Hematopoietic multipotent progenitor cell (in vitro differentiated cells): ENCODE measurements at regions not wholly inside any gene's neighbourhood (a gene's known extent, or its start where the extent isn't known, plus 50 kb on each side); places are given as distances from the start of the nearest gene placed in this dataset.
"Not testable (repeated sequence)": the region's sequence is repeated elsewhere in the genome, so short reads cannot be mapped to it uniquely, and the experiment has no call there.

ENCODE experiments used
- DNase-seq, 3 donors: peaks; one replicate each; pipeline ENCODE4 v3.0.0-alpha.2; 2011 to 2015; ENCODE audit warnings: low read depth in 2 of 3, low spot score in 2 of 3

GRCh38 chr2:217360111-217360510 lies 500.2 kb upstream of the TNP1 start:
- DNase-seq, result no peak

DNA sequence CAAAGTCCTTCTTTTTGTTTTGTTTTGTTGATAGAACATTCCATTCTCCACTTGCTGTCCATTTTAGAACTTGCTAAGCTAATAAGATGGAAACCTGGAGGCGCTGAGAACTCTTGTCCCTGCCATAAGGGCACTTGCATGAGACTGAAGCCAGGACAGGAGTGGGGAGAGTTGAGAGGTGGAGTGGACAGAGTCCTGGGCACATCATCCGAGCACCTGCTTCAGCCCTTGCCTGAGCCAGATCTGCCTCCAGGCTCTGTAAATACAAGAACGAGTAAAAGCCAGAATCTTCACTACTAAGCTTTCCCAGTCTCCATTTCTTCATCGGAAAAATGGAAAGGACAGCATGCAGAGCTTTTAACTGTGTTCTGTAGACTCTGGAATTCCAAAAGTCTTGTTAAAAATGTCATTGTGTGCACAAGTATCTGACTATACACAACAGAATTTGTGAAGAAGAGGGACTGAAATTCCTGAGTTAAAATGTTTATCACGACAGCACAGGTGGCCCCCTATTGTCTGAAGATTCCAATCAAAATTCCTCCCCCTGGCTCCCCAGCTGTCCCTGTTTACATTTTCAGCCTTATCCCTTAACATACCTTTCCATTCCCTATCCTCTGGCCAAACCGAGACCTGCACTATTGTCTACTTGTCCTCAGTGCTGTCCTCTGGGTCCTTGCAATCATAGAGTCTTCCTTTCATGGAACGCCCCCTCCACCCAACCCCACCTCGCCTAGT lies 498.2 kb upstream of the TNP1 start:
- DNase-seq, result no peak

DNA sequence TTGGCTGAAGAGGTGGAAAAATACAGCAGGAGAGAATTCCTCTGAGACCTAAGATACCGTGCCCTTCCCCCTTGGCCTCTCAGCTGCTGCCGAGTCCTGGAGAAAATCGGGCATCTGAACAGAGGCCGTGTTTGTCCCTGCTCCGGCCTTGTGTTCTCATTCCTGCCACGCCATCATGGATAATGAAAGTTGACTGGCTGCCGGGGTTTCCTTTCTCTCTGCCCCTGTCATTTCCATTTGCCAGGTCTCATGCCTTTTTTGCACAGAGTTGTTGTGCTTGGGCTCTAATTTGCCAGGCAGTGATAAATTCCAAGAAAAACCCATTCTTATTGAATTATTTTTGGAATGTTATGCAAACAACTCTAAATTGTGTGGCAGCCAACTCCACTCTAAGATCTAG lies 496.9 kb upstream of the TNP1 start:
- DNase-seq, result no peak

GRCh38 chr2:217356142-217356541 lies 496.3 kb upstream of the TNP1 start:
- DNase-seq, result no peak

DNA sequence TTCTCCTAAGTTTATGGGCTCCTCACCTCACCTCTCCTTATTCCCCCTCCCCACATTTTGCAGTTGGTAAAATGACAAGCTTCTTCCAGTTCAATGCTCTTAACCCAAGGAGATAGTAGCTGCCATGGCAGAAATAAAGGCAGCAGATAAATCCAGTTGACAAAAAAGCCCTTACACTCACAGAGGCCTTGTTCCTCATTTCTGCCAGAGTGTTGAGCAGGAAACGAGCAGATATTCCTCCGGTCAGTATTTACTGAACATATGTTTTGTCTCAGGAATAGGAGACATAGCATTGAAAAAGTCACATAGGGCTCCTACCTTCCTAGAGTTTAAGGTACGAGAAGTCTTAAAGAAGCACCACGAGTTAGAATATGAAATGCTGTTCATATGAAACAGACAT lies 493.7 kb upstream of the TNP1 start:
- DNase-seq, result peak in 1 of 3 donors; percentile 36

GRCh38 chr2:217351378-217351777 lies 491.5 kb upstream of the TNP1 start:
- no peak for DNase-seq

DNA sequence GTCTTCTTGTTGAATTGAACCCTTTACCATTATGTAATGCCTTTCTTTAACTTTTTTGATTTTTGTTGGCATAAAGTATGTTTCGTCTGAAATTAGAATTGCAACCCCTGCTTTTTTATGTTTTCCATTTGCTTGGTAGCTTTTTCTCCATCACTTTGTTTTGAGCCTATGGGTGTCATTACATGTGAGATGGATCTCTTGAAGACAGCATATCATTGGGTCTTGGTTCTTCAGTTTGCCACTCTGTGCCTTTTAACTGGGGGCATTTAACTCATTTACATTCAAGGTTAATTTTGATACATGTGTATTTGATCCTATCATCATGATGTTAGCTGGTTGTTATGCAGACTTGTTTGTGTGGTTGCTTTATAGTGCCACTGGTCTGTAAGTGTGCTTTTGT lies 489.4 kb upstream of the TNP1 start:
- no peak for DNase-seq

- DNase-seq, result not testable (repeated sequence)
Observed at GRCh38 chr2:217347630-217348029, 487.8 kb upstream of the TNP1 start.

GRCh38 chr2:217346043-217346442 lies 486.2 kb upstream of the TNP1 start:
- DNase-seq, result not testable (repeated sequence)

DNA sequence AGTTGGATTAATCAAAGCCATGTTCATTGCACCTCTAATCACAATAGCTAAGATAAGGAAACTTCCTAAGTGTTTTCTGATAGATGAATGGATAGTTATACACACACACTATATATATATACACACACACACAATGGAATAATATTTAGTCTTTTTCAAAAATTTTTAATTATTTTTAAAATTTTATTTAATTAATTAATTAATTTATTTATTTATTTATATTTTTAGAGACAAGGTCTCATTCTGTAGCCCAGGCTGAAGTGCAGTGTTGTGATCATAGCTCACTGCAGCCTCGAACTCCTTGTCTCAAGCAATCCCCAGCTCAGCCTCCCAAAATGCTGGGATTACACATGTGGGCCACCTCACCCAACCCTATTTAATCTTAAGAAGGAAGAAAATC lies 481.0 kb upstream of the TNP1 start:
- DNase-seq, result no peak

DNA sequence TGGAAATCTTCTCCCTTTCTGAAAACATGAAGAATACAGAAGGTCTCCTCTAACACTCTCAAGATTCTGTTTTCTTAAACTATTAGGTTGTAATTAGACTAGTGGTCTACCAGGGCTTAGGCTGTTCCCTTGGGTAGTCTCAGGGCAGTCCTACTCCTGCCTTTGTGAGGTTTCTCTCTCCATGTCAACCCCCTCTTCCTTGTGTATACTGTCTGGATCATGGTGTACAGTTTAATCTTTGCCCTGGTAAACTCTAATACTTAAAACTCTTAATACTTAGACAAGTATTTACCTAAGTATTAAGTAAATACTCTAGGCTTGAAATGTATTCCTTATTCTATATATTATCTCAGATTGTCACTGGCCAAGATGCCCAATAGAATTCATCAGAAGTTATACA lies 480.3 kb upstream of the TNP1 start:
- no peak for DNase-seq

DNA sequence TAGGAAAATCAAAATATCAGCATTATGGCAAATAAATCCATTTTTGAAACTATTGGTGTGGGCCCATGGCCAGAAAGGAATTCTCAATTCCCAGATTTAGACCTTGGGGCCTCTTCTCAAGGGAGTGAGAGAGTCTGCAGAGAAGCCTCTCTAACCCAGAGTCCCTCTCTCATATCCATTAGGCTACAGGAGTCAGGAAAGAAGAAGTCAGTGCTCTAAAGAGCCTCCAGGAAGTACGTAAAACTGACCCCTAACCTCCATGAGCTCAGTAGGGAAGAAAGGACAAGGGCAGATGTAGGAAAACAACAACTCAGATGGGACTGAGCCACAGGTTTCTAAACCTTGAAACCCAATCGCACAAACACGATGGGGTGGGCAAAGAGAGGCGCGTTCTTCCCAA lies 479.9 kb upstream of the TNP1 start:
- no peak for DNase-seq

GRCh38 chr2:217338306-217338916 lies 478.5 kb upstream of the TNP1 start:
- no peak for DNase-seq

- no peak for DNase-seq
Observed at GRCh38 chr2:217337771-217338170, 477.9 kb upstream of the TNP1 start.

DNA sequence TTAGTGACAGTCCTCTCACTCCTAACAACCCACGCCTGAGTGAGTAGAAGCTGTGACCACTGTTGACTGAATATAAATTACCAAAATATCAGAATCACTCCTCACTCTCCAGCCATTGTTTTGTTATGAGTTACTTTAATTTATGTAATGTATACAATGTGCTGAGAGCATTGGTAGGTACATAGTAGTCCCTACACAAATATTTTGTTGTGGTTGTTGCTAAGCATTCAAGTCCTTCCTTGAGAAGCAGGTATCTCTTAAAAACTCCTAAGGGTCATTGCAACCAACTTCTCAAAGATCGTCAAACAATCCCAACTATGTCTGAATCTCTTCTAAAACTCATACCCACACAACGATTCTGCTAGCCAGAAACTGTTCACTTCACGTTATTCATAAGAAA lies 476.8 kb upstream of the TNP1 start:
- DNase-seq, result no peak

- DNase-seq, result no peak
Observed at GRCh38 chr2:217335341-217335966, 475.6 kb upstream of the TNP1 start.

GRCh38 chr2:217334561-217334960 lies 474.7 kb upstream of the TNP1 start:
- no peak for DNase-seq

DNA sequence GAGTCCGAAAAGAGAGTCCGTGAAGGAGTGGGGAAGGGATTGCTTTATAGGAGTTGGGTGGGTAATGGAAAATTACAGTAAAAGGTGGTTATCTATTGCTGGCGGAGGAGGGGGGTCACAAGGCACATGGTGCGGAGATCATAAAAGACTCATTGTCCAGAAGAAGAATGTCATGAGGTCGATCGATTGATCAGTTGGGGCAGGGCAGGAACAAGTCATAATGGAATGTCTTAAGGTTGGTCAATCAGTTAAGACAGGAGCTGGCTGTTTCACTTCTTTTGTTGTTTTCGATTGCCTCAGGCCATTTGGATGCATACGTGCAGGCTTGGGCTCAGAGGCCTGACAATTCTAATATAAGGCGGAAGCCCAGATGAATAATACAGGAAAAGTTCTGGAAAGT lies 473.0 kb upstream of the TNP1 start:
- no peak for DNase-seq

DNA sequence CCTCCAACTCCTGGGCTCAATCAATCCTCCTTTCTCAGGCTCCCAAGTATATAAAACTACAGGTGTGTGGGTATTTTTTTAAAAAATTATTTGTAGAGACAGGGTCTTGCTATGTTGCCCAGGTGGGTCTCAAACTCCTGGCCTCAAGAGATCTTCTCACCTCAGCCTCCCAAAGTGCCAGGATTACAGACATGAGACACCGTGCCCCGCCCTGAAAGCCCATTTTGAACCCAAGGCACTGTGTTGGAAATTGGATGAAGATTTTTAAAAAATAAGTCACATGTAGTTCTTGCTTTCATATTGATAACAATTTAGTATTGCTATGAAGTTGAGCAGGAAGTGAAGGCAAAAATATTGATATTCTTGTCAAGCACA lies 472.5 kb upstream of the TNP1 start:
- DNase-seq, result no peak

GRCh38 chr2:217331523-217332416 lies 471.9 kb upstream of the TNP1 start:
- DNase-seq, result no peak

- no peak for DNase-seq
Observed at GRCh38 chr2:217330647-217331046, 470.8 kb upstream of the TNP1 start.
